ENCODE measurements at regions not wholly inside any gene's neighbourhood (a gene's known extent, or its start where the extent isn't known, plus 50 kb on each side); places are given as distances from the start of the nearest gene placed in this dataset.

- H3K4me3 ChIP-seq (replicated peaks; ENCODE audit: low read depth, low read length): no peak overlapping the region
- no peak for DNase-seq (ENCODE audit: extremely low read depth, low read depth)
- no peak for TF ChIP-seq CTCF (IDR thresholded peaks at IDR 0.05; ENCODE audit: low read depth, low read length, missing control alignments)
These were observed 505.9 kb downstream of the SI start for GRCh38 chr3:164572436-164572835.

GRCh38 chr3:164550857-164551256 is 527.4 kb downstream of the SI start:
- no peak for DNase-seq (ENCODE audit: extremely low read depth, low read depth)
- TF ChIP-seq CTCF (IDR thresholded peaks at IDR 0.05; ENCODE audit: low read depth, low read length, missing control alignments): no peak
- H3K4me3 ChIP-seq (replicated peaks; ENCODE audit: low read depth, low read length): no peak overlapping the region

GRCh38 chr3:164539215-164539614 is 539.1 kb downstream of the SI start:
- DNase-seq (ENCODE audit: extremely low read depth, low read depth): no peak
- TF ChIP-seq CTCF (IDR thresholded peaks at IDR 0.05; ENCODE audit: low read depth, low read length, missing control alignments): no peak
- H3K4me3 ChIP-seq (replicated peaks; ENCODE audit: low read depth, low read length): no peak overlapping the region

GRCh38 chr3:164537485-164537884 is 540.8 kb downstream of the SI start:
- TF ChIP-seq CTCF (IDR thresholded peaks at IDR 0.05; ENCODE audit: low read depth, low read length, missing control alignments): no peak
- no peak overlapping the region for H3K4me3 ChIP-seq (replicated peaks; ENCODE audit: low read depth, low read length)
- no peak for DNase-seq (ENCODE audit: extremely low read depth, low read depth)

GRCh38 chr3:164533275-164533674 is 545.0 kb downstream of the SI start:
- no peak for DNase-seq (ENCODE audit: extremely low read depth, low read depth)
- no peak overlapping the region for H3K4me3 ChIP-seq (replicated peaks; ENCODE audit: low read depth, low read length)
- TF ChIP-seq CTCF (IDR thresholded peaks at IDR 0.05; ENCODE audit: low read depth, low read length, missing control alignments): no peak

- no peak for DNase-seq (ENCODE audit: extremely low read depth, low read depth)
- no peak for TF ChIP-seq CTCF (IDR thresholded peaks at IDR 0.05; ENCODE audit: low read depth, low read length, missing control alignments)
- no peak overlapping the region for H3K4me3 ChIP-seq (replicated peaks; ENCODE audit: low read depth, low read length)
These were observed 552.0 kb downstream of the SI start for GRCh38 chr3:164526250-164526649.

GRCh38 chr3:164524201-164524600 is 554.1 kb downstream of the SI start:
- no peak overlapping the region for H3K4me3 ChIP-seq (replicated peaks; ENCODE audit: low read depth, low read length)
- TF ChIP-seq CTCF (IDR thresholded peaks at IDR 0.05; ENCODE audit: low read depth, low read length, missing control alignments): no peak
- no peak for DNase-seq (ENCODE audit: extremely low read depth, low read depth)

All from HFF-Myc (cell line).